HG02678 (cell line): ENCODE measurements at regions not wholly inside any gene's neighbourhood (a gene's known extent, or its start where the extent isn't known, plus 50 kb on each side); places are given as distances from the start of the nearest gene placed in this dataset.

Source experiments
- ATAC-seq: cut with Tn5 transposase; IDR thresholded peaks from one replicate; pipeline ENCODE4 v1.9.1; 2021; ENCODE audit warnings: mild to moderate bottlenecking, moderate library complexity; ENCODE audit not compliant: unreplicated experiment

DNA sequence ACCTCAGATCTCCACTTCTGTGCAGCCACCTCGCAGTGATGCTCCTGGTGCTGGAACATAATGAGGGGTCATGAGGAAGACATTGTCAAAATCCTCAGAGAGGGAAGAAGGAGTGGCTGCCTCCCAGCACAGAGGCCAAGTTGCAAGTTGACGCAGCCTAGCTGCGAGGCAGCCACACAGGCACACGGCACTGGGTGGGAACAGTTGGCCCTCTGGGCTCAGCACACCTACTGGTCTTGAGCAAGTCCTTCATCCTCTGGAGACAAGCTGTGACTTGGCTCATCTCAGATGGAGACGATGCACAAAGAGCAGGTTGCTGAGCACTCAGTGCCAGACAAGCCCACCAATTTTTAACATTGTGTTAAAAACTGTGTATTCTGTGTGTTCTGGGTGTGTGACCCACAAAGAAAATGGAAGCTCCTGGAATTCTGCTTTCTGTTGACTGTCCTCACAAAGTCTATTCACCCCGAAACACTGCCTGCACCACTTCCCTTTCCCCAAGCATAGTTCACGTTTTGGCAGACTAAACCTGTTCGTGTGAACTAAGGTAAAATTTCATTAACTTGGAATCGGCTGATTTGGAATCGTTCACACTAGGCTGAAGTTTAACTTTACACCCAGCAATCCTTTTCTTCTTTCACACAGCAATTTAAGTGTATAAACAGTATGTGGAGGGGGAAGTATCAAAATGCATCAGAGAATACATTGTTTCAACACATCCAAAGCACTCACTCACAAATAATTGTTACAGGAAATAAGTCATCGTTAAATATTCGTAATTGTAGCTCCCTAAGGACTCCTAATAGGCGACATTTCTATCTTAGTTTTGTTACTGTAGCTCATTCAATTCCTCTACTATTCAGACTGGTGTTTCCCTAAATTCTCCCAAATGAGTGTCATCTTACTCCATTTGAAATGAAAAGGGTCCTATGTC, 266.6 kb upstream of the ID2 start:
- no peak for ATAC-seq

GRCh38 chr2:8416001-8416571, 265.8 kb upstream of the ID2 start:
- no peak for ATAC-seq

DNA sequence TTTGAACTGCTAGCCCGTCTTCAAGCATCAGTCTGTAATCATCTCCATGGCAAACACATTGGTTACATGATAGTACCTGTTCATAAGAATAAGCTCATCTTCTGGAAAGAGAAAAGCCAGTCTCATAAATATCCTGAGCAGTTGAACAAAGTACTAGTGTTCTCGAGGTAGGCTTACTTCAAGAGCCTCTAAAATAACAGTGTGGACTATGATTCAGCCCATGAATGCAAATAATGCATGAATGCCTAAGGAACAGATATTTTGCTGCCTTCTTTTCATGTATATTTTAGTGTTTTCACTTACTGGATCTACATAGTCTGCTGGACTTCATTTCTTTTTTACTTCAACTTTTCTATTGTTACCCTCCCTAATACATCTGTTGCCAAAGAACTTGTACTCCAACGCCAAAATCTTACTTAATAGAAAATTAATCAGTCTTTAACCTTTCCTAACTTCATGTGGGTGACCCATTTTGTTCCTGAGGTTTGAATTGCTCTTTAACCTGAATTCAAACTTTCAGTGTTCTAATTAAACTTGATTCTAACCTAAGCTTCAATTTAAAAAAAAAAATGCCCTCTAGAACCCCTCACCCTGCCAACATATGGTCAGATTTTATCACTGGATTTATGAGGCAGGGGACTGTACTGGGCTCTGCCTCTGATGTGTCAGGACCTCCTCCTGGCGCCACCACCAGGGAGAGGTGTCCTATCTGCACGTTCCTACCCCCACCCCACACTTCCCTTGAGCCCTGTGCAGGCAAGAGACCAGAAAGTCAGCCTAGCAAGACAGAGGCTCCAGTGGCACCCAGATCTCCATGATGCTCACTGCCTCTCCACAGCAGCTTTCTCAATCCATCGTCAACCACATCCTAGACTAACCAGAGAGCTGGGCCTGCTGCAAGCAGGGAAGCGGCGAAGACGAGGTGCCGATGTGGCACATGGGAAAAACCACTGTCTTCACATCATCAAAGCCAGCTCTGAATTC, 264.7 kb upstream of the ID2 start:
- no peak for ATAC-seq

DNA sequence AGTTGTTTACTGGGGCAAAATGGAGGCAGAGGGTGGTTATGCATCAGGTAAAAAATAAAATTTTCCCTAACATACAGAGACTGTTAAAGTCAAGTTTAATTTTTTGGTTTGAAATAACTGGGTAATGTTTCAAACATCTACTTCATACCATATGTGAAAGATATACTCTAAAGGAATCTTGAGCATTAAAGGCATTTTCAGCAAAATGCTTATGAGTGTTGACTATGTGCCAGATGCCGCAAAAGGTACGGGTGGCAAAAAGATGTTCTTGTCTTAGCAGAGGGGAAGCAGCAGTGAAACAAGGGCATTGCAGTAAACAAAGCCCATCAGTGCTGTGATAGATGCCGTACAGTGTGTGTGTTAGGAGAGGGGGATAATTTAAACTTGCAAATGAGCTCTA, 263.1 kb upstream of the ID2 start:
- no peak for ATAC-seq

DNA sequence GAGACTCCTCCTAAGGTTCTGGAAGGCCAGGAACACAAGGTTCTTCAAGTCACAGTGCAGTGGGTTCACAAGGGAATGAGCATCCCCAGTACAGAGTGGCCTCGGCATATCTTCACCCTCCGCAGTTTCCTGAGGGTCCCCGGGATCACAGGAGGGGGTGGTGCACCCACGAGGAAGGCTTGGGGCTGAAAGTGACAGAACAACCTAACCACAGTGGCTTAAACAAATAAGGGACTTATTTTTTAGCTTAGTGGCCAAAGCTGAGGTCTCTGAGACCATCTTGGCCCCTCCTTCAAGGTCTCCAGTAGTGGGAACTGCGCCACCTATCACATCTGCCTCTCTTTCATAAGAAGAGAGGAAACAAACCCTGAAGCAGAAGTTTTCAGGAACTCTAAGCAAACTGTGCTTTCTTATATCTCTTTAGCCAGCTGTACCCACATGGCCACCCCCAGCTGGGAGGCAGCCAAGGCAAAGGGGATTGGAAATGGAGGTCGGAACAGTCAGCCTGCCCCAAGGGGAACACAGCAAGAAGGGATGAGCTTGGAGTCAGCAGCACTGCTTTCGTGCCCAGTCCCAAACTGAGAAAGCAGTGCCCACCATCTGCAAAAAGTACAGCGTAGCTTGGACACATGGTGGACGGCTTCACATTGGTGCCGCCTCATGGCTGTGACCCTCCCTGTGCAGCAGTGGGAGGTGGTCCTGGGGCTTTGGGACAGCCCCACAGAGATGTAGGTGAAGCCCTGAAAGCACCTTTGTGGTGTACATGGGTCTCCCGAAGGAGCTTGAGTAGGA, 260.0 kb upstream of the ID2 start:
- peak; percentile 95 for ATAC-seq

GRCh38 chr2:8422450-8422800, 259.4 kb upstream of the ID2 start:
- ATAC-seq: no peak

DNA sequence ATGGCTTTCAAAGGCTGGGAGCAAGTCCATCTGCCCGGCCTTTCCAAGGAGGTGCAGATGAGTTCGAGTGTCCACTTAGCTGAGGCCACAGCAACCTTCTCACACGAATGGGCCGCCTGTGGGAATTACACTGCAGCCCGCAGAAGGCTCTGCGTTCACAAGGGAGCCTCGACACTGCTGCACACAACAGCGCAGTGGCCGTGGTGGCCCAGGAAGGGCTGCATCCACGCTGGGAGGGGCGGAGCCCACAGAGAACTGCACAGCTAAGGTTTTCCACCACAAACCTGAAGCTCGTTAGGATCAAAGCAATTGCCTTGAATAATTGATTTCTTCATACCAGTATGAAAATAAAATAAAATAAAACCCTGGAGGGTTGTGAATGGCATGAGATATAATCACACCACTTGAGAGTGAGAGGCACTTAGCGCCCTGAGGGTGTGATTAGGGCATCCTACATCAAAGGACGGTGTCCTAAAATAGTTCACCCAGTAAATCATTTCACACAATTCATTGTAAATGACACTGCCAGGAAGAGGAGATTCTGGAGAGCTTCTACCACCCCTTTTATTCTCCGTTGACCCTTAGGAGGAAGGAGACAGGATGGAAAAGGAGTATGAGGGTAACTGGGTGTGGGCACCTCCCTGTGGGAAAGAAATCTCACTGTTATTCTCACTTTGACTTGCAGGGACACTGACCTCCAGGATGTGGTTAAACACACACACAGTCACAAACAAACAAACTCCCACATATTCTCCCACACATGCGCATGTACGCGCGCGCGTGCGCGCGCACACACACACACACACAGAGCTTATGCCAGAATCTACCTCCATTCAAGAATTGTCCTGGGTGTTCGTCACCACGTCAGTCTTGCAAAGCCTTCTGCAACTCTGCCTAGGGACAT, 256.6 kb upstream of the ID2 start:
- no peak for ATAC-seq

- no peak for ATAC-seq
Observed at GRCh38 chr2:8426550-8426949, 255.3 kb upstream of the ID2 start.

- no peak for ATAC-seq
Observed at GRCh38 chr2:8427211-8427610, 254.6 kb upstream of the ID2 start.

- no peak for ATAC-seq
Observed at GRCh38 chr2:8430628-8431027, 251.2 kb upstream of the ID2 start.

DNA sequence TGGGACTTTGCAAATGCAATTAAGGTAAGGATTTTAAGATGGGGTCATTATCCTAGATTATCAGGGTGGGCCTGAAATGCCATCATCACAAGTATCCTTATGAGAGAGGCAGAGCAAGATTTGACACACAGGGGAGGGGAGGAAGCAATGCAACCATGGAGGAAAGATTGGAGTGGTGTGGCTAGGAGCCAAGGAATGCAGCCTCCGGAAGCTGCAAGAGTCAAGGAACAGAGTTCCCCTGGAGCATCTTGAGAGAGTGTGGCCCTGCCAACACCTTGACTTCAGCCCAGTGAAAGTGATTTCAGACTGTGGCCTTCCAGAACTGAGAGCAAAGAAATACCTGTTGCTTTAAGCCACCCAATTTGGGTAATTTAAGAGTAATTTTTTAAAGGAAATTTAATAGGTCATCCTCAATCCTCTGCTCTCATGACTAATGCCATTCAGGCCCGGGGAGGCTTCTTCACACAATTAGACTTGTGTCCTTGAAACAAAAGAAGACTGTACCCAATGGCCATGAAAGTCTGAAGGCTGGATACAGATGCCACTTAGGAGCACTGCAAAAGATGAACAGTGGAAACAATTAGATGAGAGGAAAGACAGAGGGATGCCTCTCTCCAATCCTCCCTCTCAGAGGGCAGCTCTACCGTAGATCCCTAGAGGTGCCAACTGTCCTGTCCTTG, 250.3 kb upstream of the ID2 start:
- ATAC-seq: no peak

DNA sequence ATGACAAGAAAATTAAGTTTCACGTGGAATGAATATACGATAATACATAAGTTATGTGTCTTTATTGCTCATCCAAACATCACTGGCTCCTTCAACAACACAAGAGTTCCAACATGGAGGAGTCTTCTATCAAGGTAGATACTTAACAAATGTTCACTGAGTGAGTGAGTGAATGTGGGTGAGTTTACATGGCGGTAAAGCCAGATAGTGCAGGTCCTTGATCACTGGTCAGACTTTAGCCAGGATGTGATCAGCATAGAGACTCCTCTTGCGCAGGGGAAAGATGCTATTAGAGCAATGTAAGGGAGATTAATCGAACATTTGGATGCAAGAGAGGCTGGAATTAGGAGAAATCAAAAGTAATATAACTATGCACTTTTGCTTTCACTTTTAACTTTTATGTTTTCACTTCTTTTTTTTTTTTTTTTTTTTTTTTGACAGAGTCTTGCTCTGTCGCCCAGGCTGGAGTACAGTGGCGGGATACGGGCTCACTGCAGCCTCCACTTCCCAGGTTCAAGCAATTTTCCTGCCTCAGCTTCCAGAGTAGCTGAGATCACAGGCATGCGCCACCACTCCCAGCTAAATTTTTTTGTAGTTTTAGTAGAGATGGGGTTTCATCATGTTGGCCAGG, 249.0 kb upstream of the ID2 start:
- ATAC-seq: no peak

GRCh38 chr2:8433390-8433789, 248.5 kb upstream of the ID2 start:
- no peak for ATAC-seq

GRCh38 chr2:8435608-8436007, 246.2 kb upstream of the ID2 start:
- no peak for ATAC-seq

DNA sequence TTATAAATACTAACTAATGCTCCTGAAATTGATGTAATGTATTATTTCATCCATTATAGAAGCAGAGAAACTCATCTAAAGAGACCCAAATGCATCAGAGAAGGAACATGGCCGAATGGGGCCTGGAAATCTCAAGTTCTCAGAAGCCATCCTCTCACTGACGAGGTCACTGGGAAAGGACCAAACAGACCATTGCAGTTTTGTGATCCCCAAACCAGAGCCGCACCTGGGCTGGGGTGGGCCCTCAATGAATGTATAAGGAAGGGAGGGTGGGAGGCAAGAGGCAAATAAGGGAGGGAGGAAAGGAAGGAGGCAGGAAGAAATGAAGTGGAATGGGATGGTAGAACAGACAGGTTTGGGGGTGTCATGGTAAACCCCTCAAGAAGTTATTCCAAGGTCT, 245.3 kb upstream of the ID2 start:
- ATAC-seq: no peak

DNA sequence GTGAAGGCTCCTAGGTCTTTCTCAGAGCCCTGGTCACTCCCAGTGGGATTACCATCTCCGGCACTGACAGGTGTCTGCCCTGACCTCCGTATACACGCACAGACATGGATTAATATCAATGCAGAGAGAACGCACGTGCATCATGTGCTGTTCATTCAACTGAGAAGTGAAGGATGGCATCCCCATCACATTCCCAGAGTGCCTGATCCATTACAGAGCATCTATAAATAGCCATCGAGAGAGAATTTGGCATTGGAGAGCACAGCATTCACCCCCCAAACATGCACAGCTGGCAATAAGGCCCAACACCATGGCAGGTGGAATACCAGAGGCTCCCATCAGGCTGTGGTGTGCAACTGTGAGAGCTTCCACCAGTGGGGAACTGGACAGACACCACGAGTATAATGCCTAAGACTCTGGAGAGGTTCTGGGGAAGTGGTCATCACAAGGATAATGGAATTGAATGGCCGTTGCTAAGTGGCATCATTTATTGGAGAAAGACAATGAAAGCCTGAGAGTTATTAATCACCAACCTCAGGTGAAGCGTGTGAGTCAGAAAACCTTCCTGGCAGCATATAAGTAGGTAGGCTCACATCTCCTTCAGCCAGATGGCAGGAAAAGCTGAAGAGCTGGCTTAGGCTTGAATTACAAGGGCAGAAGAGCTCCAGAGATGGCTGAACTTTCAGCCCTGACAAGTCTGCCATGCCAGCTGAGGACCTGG, 244.5 kb upstream of the ID2 start:
- no peak for ATAC-seq

GRCh38 chr2:8437949-8438400, 243.9 kb upstream of the ID2 start:
- no peak for ATAC-seq

GRCh38 chr2:8438476-8438875, 243.4 kb upstream of the ID2 start:
- no peak for ATAC-seq
